Astrocyte (in vitro differentiated cells and primary cell): ENCODE measurements at regions not wholly inside any gene's neighbourhood (a gene's known extent, or its start where the extent isn't known, plus 50 kb on each side); places are given as distances from the start of the nearest gene placed in this dataset.

Experiments used
- CTCF ChIP-seq: IDR thresholded peaks from 2 replicates; pipeline ENCODE4 v1.5.1; 2011; ENCODE audit warnings: low read depth, mild to moderate bottlenecking, inconsistent platforms, low read length, moderate library complexity; ENCODE audit not compliant: insufficient read depth
- EZH2 ChIP-seq: IDR thresholded peaks from 2 replicates; pipeline ENCODE4 v1.6.1; 2012; ENCODE audit warnings: mild to moderate bottlenecking, low read length, inconsistent platforms; ENCODE audit not compliant: insufficient read depth

- no peak for TF ChIP-seq CTCF
- no peak for TF ChIP-seq EZH2
These were observed 431.0 kb upstream of the TMPO start for GRCh38 chr12:98084391-98084790.
